ENCODE measurements at regions not wholly inside any gene's neighbourhood (a gene's known extent, or its start where the extent isn't known, plus 50 kb on each side); places are given as distances from the start of the nearest gene placed in this dataset.
"Not testable (repeated sequence)": the region's sequence is repeated elsewhere in the genome, so short reads cannot be mapped to it uniquely, and the experiment has no call there.

- H3K36me3 ChIP-seq (replicated peaks in 1 of 2; ENCODE audit: control insufficient read depth in 1 of 2, insufficient read depth in 2 of 2, low read length in 2 of 2), result no peaks in the 10 kb centered on the region
- H3K4me3 ChIP-seq (replicated peaks in 1 of 3; ENCODE audit: low read depth in 2 of 3, low read length in 3 of 3), result no peak overlapping the region
- H2AFZ ChIP-seq (ENCODE audit: insufficient read depth, low read depth, low read length, poor library complexity, severe bottlenecking), result no peak overlapping the region
- H3K27ac Mint-ChIP-seq, result no peak overlapping the region
- peaks cover 0 to 8% (median 2%) of the 10 kb centered on the region in 7 donors for H3K9me3 Mint-ChIP-seq
- H3K79me2 ChIP-seq (ENCODE audit: insufficient read depth, low read length), result no peaks in the 10 kb centered on the region
- no peak overlapping the region for H3K27ac ChIP-seq (ENCODE audit: low read depth in 1 of 2, low read length in 2 of 2)
- no peaks in the 10 kb centered on the region for H4K20me1 ChIP-seq (ENCODE audit: insufficient read depth, low read length)
- no peaks in the 10 kb centered on the region for H3K4me1 ChIP-seq (ENCODE audit: control insufficient read depth in 1 of 2, insufficient read depth in 2 of 2, low read length in 2 of 2)
- no peaks in the 10 kb centered on the region for H3K4me1 Mint-ChIP-seq
- no peak for TF ChIP-seq CTCF (IDR thresholded peaks at IDR 0.05)
- no peaks in the 10 kb centered on the region for H3K27me3 ChIP-seq (ENCODE audit: control insufficient read depth in 2 of 2, insufficient read depth in 2 of 2, low read length in 2 of 2)
- H3K9ac ChIP-seq (ENCODE audit: insufficient read depth, low read length, poor library complexity, severe bottlenecking), result no peak overlapping the region
- H3K4me2 ChIP-seq (replicated peaks; ENCODE audit: extremely low read depth, low read length, poor library complexity, severe bottlenecking), result no peak overlapping the region
- DNase-seq, result no peak
- WGBS (ENCODE audit: insufficient coverage), result no CpG with 5 or more reads among the region's 1 CpG
- no peaks in the 10 kb centered on the region for H3K36me3 Mint-ChIP-seq
- H3K27me3 Mint-ChIP-seq (ENCODE audit: low read depth in 3 of 3), result peaks cover 0 to 3% (median 1%) of the 10 kb centered on the region in 3 donors
- peaks cover 0 to 4% of the 10 kb centered on the region in 2 donors for H3K9me3 ChIP-seq (replicated peaks in 1 of 2; ENCODE audit: control insufficient read depth in 1 of 2, insufficient read depth in 1 of 2, low read length in 2 of 2)
- no peak overlapping the region for H3K4me3 Mint-ChIP-seq
- intact Hi-C loops (cut with micrococcal nuclease), result no loop called here
Observed at GRCh38 chr10:44101082-44101481, 283.8 kb downstream of the CXCL12 start.

GRCh38 chr10:44099511-44099910 is 285.4 kb downstream of the CXCL12 start:
- Histone ChIP-seq H3K4me1 (ENCODE audit: control insufficient read depth in 1 of 2, insufficient read depth in 2 of 2, low read length in 2 of 2) (no peaks in the 10 kb centered on the region), H3K79me2 (ENCODE audit: insufficient read depth, low read length) (no peaks in the 10 kb centered on the region), H3K36me3 (replicated peaks in 1 of 2; ENCODE audit: control insufficient read depth in 1 of 2, insufficient read depth in 2 of 2, low read length in 2 of 2) (no peaks in the 10 kb centered on the region), H3K27me3 (ENCODE audit: control insufficient read depth in 2 of 2, insufficient read depth in 2 of 2, low read length in 2 of 2) (no peaks in the 10 kb centered on the region), H3K27ac (ENCODE audit: low read depth in 1 of 2, low read length in 2 of 2) (no peak overlapping the region), H4K20me1 (ENCODE audit: insufficient read depth, low read length) (no peaks in the 10 kb centered on the region), H3K4me2 (replicated peaks; ENCODE audit: extremely low read depth, low read length, poor library complexity, severe bottlenecking) (no peak overlapping the region), H3K4me3 (replicated peaks in 1 of 3; ENCODE audit: low read depth in 2 of 3, low read length in 3 of 3) (no peak overlapping the region), H3K9ac (ENCODE audit: insufficient read depth, low read length, poor library complexity, severe bottlenecking) (no peak overlapping the region), H2AFZ (ENCODE audit: insufficient read depth, low read depth, low read length, poor library complexity, severe bottlenecking) (no peak overlapping the region), H3K9me3 (replicated peaks in 1 of 2; ENCODE audit: control insufficient read depth in 1 of 2, insufficient read depth in 1 of 2, low read length in 2 of 2) (peaks cover 0 to 4% of the 10 kb centered on the region in 2 donors)
- intact Hi-C loops (cut with micrococcal nuclease), result no loop called here
- H3K27me3 Mint-ChIP-seq (ENCODE audit: low read depth in 3 of 3), result peaks cover 0 to 3% (median 1%) of the 10 kb centered on the region in 3 donors
- no peak overlapping the region for H3K4me3 Mint-ChIP-seq
- no peak for DNase-seq
- H3K36me3 Mint-ChIP-seq, result no peaks in the 10 kb centered on the region
- no peaks in the 10 kb centered on the region for H3K4me1 Mint-ChIP-seq
- TF ChIP-seq CTCF (IDR thresholded peaks at IDR 0.05), result no peak
- H3K9me3 Mint-ChIP-seq, result peaks cover 0 to 16% (median 5%) of the 10 kb centered on the region in 7 donors
- H3K27ac Mint-ChIP-seq, result no peak overlapping the region
- no CpG with 5 or more reads among the region's 2 CpGs for WGBS (ENCODE audit: insufficient coverage)

- H4K20me1 ChIP-seq (ENCODE audit: insufficient read depth, low read length); H3K79me2 ChIP-seq (ENCODE audit: insufficient read depth, low read length); H3K4me3 ChIP-seq (replicated peaks in 1 of 3; ENCODE audit: low read depth in 2 of 3, low read length in 3 of 3); H3K9ac ChIP-seq (ENCODE audit: insufficient read depth, low read length, poor library complexity, severe bottlenecking); intact Hi-C loops (cut with micrococcal nuclease); H2AFZ ChIP-seq (ENCODE audit: insufficient read depth, low read depth, low read length, poor library complexity, severe bottlenecking); H3K27me3 Mint-ChIP-seq (ENCODE audit: low read depth in 3 of 3); H3K9me3 ChIP-seq (replicated peaks in 1 of 2; ENCODE audit: control insufficient read depth in 1 of 2, insufficient read depth in 1 of 2, low read length in 2 of 2); DNase-seq; H3K27ac Mint-ChIP-seq; H3K27ac ChIP-seq (ENCODE audit: low read depth in 1 of 2, low read length in 2 of 2); H3K4me3 Mint-ChIP-seq; H3K36me3 Mint-ChIP-seq; H3K36me3 ChIP-seq (replicated peaks in 1 of 2; ENCODE audit: control insufficient read depth in 1 of 2, insufficient read depth in 2 of 2, low read length in 2 of 2); H3K4me2 ChIP-seq (replicated peaks; ENCODE audit: extremely low read depth, low read length, poor library complexity, severe bottlenecking); H3K4me1 Mint-ChIP-seq; H3K27me3 ChIP-seq (ENCODE audit: control insufficient read depth in 2 of 2, insufficient read depth in 2 of 2, low read length in 2 of 2); H3K4me1 ChIP-seq (ENCODE audit: control insufficient read depth in 1 of 2, insufficient read depth in 2 of 2, low read length in 2 of 2): not testable (repeated sequence)
- peaks cover 3 to 22% (median 10%) of the 10 kb centered on the region in 7 donors for H3K9me3 Mint-ChIP-seq
- WGBS (ENCODE audit: insufficient coverage), result no CpG with 5 or more reads among the region's 4 CpGs
Observed at GRCh38 chr10:44096217-44096616, 288.7 kb downstream of the CXCL12 start.
